Astrocyte (in vitro differentiated cells and primary cell): ENCODE measurements at regions not wholly inside any gene's neighbourhood (a gene's known extent, or its start where the extent isn't known, plus 50 kb on each side); places are given as distances from the start of the nearest gene placed in this dataset.

ENCODE experiments used
- DNase-seq: peaks from one replicate; pipeline ENCODE4 v3.0.0-alpha.2; 2010; ENCODE audit warnings: low read depth
- FAIRE-seq: peaks from 2 replicates; lab custom pipeline; 2011; peaks lifted over from hg19 to GRCh38; lab: Jason Lieb, UNC
- H2AFZ ChIP-seq: 2 replicates; pipeline ENCODE4 v1.6.0; 2012; ENCODE audit warnings: low read depth, low read length, inconsistent platforms
- H3K27ac ChIP-seq: 2 replicates; pipeline ENCODE4 v1.5.1; 2011; ENCODE audit warnings: low read depth, low read length, inconsistent platforms
- H3K27me3 ChIP-seq: 2 replicates; pipeline ENCODE4 v1.6.0; 2011; ENCODE audit warnings: low read length, inconsistent platforms; ENCODE audit not compliant: insufficient read depth
- H3K36me3 ChIP-seq: 2 replicates; pipeline ENCODE4 v1.5.1; 2011; ENCODE audit warnings: low read length, inconsistent platforms; ENCODE audit not compliant: insufficient read depth
- H3K4me1 ChIP-seq: 2 replicates; pipeline ENCODE4 v1.5.1; 2011; ENCODE audit warnings: low read length, inconsistent platforms; ENCODE audit not compliant: insufficient read depth
- H3K4me2 ChIP-seq: 2 replicates; pipeline ENCODE4 v1.6.0; 2012; ENCODE audit warnings: low read length, inconsistent platforms
- H3K4me3 ChIP-seq: 2 replicates; pipeline ENCODE4 v1.5.1; 2011; ENCODE audit warnings: low read depth, mild to moderate bottlenecking, low read length, inconsistent platforms; ENCODE audit not compliant: insufficient read depth
- H3K79me2 ChIP-seq: 2 replicates; pipeline ENCODE4 v1.6.0; 2012; ENCODE audit warnings: mild to moderate bottlenecking, low read length, inconsistent platforms; ENCODE audit not compliant: insufficient read depth
- H3K9ac ChIP-seq: 2 replicates; pipeline ENCODE4 v1.6.0; 2012; ENCODE audit warnings: mild to moderate bottlenecking, low read length, inconsistent platforms
- H3K9me3 ChIP-seq: 2 replicates; pipeline ENCODE4 v1.5.1; 2012; ENCODE audit warnings: low read depth, mild to moderate bottlenecking, low read length, inconsistent platforms; ENCODE audit not compliant: insufficient read depth
- H4K20me1 ChIP-seq: 2 replicates; pipeline ENCODE4 v1.6.0; 2012; ENCODE audit warnings: low read length, inconsistent platforms; ENCODE audit not compliant: insufficient read depth
- H3K27ac Mint-ChIP-seq: one replicate; pipeline ENCODE4 v1.8.0; 2021; ENCODE audit warnings: mild to moderate bottlenecking, mixed read lengths; ENCODE audit not compliant: unreplicated experiment
- H3K27me3 Mint-ChIP-seq: one replicate; pipeline ENCODE4 v1.8.0; 2021; ENCODE audit warnings: low read depth, mixed read lengths; ENCODE audit not compliant: unreplicated experiment
- H3K36me3 Mint-ChIP-seq: one replicate; pipeline ENCODE4 v1.8.0; 2021; ENCODE audit warnings: low read depth, mixed read lengths; ENCODE audit not compliant: unreplicated experiment
- H3K4me1 Mint-ChIP-seq: one replicate; pipeline ENCODE4 v1.8.0; 2021; ENCODE audit warnings: low read depth, mixed read lengths; ENCODE audit not compliant: unreplicated experiment
- H3K4me3 Mint-ChIP-seq: one replicate; pipeline ENCODE4 v1.8.0; 2021; ENCODE audit warnings: mild to moderate bottlenecking, moderate library complexity, mixed read lengths; ENCODE audit not compliant: unreplicated experiment
- H3K9me3 Mint-ChIP-seq: one replicate; pipeline ENCODE4 v1.8.0; 2021; ENCODE audit warnings: mild to moderate bottlenecking, mixed read lengths; ENCODE audit not compliant: unreplicated experiment
- EZH2 ChIP-seq: IDR thresholded peaks from 2 replicates; pipeline ENCODE4 v1.6.1; 2012; ENCODE audit warnings: mild to moderate bottlenecking, low read length, inconsistent platforms; ENCODE audit not compliant: insufficient read depth
- TF ChIP-seq, protein P1 (sequence below): IDR thresholded peaks from 2 replicates; pipeline ENCODE4 v1.5.1; 2011; ENCODE audit warnings: low read depth, mild to moderate bottlenecking, inconsistent platforms, low read length, moderate library complexity; ENCODE audit not compliant: insufficient read depth

DNA sequence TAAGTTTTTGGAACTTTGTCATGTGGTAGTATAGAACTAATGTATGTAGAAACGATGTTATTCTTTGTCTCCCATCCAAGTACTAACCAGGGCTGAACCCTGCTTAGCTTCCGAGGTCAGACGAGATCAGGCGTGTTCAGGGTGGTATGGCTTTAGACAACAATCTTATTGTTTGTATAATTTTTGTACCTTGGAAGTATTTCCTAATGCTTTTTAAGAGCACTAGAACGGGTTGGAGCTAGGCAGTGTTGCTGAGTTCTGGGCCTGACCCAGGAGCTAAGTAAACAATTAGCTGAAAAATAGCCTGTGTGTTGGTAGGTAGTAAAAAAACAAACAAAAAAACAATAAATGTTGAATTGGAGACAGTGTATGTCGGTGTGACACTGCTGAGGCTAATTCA lies 244.3 kb downstream of the EMP1 start:
- Mint-ChIP-seq H3K36me3 (no peaks in the 10 kb centered on the region), H3K4me3 (no peak overlapping the region), H3K4me1 (peaks cover 15% of the 10 kb centered on the region), H3K27ac (no peak overlapping the region), H3K9me3 (peaks cover 4% of the 10 kb centered on the region), H3K27me3 (peaks cover 3% of the 10 kb centered on the region)
- Histone ChIP-seq H3K27ac (no peak overlapping the region), H2AFZ (no peak overlapping the region), H3K9me3 (no peaks in the 10 kb centered on the region), H3K4me1 (peaks cover 9% of the 10 kb centered on the region), H3K36me3 (no peaks in the 10 kb centered on the region), H4K20me1 (no peaks in the 10 kb centered on the region), H3K4me3 (no peak overlapping the region), H3K9ac (no peak overlapping the region), H3K27me3 (no peaks in the 10 kb centered on the region), H3K4me2 (no peak overlapping the region), H3K79me2 (no peaks in the 10 kb centered on the region)
- FAIRE-seq: no peak
- TF ChIP-seq, protein P1, sequence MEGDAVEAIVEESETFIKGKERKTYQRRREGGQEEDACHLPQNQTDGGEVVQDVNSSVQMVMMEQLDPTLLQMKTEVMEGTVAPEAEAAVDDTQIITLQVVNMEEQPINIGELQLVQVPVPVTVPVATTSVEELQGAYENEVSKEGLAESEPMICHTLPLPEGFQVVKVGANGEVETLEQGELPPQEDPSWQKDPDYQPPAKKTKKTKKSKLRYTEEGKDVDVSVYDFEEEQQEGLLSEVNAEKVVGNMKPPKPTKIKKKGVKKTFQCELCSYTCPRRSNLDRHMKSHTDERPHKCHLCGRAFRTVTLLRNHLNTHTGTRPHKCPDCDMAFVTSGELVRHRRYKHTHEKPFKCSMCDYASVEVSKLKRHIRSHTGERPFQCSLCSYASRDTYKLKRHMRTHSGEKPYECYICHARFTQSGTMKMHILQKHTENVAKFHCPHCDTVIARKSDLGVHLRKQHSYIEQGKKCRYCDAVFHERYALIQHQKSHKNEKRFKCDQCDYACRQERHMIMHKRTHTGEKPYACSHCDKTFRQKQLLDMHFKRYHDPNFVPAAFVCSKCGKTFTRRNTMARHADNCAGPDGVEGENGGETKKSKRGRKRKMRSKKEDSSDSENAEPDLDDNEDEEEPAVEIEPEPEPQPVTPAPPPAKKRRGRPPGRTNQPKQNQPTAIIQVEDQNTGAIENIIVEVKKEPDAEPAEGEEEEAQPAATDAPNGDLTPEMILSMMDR: no peak
- no peak for TF ChIP-seq EZH2
- no peak for DNase-seq

DNA sequence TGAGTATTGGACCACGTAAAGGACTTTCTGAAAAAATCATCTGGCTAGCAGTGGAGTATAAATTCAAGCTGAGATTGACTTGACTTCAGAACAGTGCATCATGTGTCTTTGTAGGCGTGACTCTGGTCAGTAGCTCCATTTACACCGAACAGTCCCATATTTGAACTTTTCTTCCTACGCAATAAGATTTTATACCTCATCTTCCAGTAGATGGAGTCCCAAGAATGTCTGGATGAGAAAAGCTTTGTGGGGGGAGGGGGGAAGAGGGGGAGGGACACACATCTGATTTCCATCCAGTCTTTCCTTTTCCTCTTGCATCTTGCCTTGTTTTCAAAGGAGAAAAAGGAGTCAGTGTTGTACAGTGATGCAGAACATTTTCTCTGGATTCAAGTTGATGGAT lies 241.0 kb downstream of the EMP1 start:
- H3K36me3 Mint-ChIP-seq: no peaks in the 10 kb centered on the region
- no peak overlapping the region for H3K4me2 ChIP-seq
- no peak overlapping the region for H3K9ac ChIP-seq
- H3K36me3 ChIP-seq: no peaks in the 10 kb centered on the region
- no peaks in the 10 kb centered on the region for H3K79me2 ChIP-seq
- no peaks in the 10 kb centered on the region for H3K27me3 ChIP-seq
- TF ChIP-seq EZH2: no peak
- TF ChIP-seq, protein P1: no peak
- peaks cover 9% of the 10 kb centered on the region for H3K4me1 ChIP-seq
- DNase-seq: no peak
- no peak overlapping the region for H2AFZ ChIP-seq
- H3K9me3 ChIP-seq: no peaks in the 10 kb centered on the region
- no peak overlapping the region for H3K4me3 Mint-ChIP-seq
- no peak overlapping the region for H3K27ac Mint-ChIP-seq
- no peak for FAIRE-seq
- peaks cover 3% of the 10 kb centered on the region for H3K27me3 Mint-ChIP-seq
- no peak overlapping the region for H3K4me3 ChIP-seq
- no peaks in the 10 kb centered on the region for H4K20me1 ChIP-seq
- H3K27ac ChIP-seq: no peak overlapping the region
- peaks cover 21% of the 10 kb centered on the region for H3K4me1 Mint-ChIP-seq
- H3K9me3 Mint-ChIP-seq: peaks cover 4% of the 10 kb centered on the region

DNA sequence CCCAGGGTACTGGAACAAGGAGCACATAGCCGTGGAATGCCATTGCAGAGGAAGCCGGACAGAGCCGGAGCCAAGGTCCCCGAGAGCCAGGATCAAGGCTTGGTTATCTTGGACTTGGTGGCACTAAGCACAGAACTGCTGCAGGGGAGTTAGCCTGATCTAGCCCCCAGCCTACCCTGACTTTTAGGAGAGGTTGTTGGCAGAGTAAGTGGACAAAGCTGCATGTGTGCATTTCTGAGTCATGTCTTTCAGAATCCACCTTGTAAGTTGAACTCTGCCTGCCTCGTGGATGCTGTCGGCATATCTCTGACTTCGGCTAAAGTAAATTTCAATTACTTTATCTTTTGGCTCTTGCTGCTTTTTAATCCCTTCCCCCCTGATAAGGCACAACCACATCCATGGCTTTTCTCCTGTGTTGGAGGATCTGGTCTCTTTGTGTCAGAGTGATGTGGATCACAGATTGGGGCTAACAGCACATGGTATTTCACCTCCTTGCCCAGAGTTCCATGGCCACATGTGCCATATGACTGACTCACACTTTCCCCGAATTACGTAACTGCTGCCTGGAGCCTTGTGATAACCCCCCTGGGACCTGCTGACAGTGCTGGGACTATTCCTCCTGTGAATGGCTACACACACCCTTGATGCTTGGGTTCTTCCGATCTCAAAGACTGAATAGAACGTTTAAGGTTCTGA lies 240.3 kb downstream of the EMP1 start:
- Mint-ChIP-seq H3K9me3 (peaks cover 4% of the 10 kb centered on the region), H3K4me3 (no peak overlapping the region), H3K27ac (peak overlapping the region; percentile 58), H3K36me3 (no peaks in the 10 kb centered on the region), H3K4me1 (peaks cover 21% of the 10 kb centered on the region), H3K27me3 (peaks cover 3% of the 10 kb centered on the region)
- Histone ChIP-seq H3K27ac (no peak overlapping the region), H3K79me2 (no peaks in the 10 kb centered on the region), H4K20me1 (no peaks in the 10 kb centered on the region), H3K4me2 (peak overlapping the region; percentile 7), H2AFZ (no peak overlapping the region), H3K4me3 (no peak overlapping the region), H3K36me3 (no peaks in the 10 kb centered on the region), H3K27me3 (no peaks in the 10 kb centered on the region), H3K4me1 (peaks cover 9% of the 10 kb centered on the region), H3K9ac (no peak overlapping the region), H3K9me3 (no peaks in the 10 kb centered on the region)
- TF ChIP-seq, protein P1: no peak
- TF ChIP-seq EZH2: no peak
- DNase-seq (peak; percentile 5), FAIRE-seq (no peak)
